ENCODE measurements at regions not wholly inside any gene's neighbourhood (a gene's known extent, or its start where the extent isn't known, plus 50 kb on each side); places are given as distances from the start of the nearest gene placed in this dataset.

- DNase-seq (ENCODE audit: low read depth in 3 of 3) = no peak
These were observed 64.8 kb downstream of the CDCA7 start for GRCh38 chr2:173419506-173419905.

GRCh38 chr2:173424886-173425285 is 70.2 kb downstream of the CDCA7 start:
- no peak for DNase-seq (ENCODE audit: low read depth in 3 of 3)

DNA sequence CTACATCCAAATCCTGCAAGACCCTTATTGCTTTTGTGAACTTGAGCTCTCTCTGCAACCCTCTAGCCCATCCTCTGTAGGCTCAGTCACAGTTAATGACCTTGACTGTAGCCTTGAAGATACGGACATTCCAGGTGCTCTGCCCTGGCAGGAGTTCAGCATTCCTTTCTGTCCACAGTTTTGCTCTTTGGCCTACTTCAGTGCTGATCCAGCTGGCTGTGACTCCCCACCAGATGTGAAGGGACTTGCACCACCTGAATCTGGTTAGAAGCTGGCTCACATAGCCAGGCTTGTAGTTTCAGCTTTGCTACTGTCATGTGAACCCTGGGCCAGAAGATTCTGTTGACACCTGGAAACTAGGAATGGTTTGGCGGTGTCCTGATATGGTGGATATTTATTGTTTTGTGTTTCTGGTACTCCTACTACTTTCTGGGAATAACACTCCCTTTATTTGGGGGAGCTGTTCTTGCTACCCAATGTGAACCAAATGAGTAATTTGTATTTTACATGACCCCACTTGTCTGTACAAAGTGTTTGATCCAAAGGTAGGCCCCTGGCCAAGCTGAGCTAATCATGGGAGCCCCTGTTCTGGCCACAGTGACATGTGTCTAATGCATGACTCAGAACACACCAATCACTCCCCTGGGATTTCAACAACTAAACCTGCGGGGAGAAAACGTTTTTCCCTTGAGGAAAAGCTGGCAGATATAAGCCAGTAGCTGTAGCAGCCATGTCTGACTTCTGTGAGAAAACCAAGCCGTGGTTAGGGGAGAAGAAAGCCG is 73.4 kb downstream of the CDCA7 start:
- DNase-seq (ENCODE audit: low read depth in 3 of 3) = no peak

DNA sequence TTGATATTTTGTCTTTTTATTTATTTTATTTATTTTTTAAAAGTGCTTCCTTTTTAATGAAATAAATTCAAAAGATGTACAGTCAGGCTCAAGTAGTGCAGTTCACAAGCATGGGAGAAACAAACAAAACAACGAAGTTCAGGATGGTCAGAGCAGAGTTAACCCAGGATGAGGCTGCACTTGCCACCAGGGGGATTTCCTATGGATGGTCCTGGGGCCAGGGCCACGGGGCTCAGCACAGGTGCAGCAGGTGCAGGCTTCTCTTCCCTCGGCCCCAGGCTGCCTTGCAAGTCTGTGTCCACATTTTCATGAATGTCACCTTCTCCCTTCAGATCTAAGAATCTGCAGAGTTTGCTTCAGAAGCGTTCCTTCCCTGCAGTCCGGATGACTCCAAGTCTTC is 76.5 kb downstream of the CDCA7 start:
- no peak for DNase-seq (ENCODE audit: low read depth in 3 of 3)

DNA sequence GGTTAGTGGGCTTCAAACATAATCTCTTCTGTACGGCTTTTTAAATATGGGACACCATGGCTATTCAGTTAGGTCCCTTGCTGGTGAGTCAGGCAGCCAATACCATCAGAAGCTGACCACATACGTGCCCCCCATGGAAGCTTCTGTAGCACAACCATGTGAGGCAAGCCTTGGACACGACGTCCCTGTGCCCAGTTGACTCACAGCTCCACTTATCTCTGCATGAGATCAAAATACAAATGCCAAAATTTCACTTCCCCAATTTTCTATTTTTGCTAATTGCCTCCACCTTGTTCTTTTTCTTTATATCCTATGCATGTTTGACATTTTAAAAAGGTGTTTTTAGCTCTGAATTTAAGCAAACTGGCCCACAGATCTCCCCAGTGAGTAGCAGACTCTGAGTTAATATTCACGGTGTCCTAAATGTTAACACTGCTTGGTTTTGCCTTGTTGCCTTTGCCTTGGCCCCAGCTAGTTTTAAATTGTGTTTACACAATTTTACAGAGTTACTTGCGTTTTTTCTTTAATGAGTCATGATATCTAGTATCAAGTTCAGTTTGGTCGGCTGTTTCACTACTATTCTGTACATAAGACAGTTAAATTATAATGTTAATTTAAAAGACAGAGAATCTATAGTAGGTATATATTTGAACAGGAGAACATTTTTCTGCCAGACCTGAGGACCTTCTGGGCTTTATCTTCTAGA is 77.5 kb downstream of the CDCA7 start:
- DNase-seq (ENCODE audit: low read depth in 3 of 3) = no peak

DNA sequence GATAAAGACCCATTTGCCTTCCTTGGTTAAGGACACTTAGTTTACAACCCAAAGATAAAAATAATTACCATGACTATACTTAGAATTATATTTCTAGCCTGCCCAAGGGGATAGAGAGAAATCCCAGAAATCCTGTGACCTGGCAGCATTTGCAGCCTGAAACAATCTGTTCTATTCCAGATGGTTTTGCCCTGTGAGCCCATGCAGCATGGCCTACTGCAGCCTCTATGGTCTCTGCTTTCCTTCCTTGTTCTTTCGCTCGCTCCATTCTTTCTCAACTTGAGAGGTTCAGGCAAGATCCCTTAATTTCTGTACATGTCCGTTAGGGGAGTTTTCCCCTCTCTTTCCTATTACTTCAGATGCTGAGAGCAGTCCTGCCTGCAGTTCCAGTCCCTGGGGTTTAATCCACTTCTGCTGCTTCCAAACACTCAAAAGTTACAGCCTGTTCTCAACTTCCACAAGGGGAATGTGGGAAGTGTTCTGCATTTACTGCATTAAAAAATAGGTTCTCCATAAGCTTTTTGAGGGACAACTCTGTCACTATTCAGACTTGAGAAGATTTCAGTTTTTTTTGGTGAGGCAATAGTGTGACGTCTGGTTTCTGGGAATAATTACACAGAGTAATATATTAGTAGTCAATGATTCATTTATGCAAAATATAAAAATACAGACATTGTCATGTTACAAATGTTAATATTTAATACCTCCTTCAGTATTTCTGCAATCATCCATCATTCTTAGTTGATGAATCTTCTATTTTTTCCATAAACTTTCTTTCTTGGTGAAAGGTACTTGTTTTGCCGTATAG is 80.3 kb downstream of the CDCA7 start:
- no peak for DNase-seq (ENCODE audit: low read depth in 3 of 3)

DNA sequence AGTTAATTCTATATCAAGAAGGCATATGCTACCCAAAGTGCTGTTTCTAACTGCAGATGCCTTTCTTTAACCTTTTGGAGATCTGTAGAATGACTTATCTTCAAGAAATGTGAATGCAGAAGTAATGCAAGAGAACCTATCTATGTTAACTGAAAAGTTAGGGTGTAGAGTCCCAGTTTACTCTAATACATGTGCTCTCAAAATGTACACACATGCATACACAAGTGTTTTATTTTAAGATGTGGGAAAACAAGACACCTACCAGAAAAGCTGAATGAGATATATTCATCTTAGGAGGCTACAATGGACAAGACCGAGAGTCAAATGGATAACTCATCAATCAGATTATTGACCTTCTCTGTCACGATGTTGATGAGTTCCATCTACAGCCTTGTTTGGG is 80.9 kb downstream of the CDCA7 start:
- DNase-seq (ENCODE audit: low read depth in 3 of 3) = no peak

DNA sequence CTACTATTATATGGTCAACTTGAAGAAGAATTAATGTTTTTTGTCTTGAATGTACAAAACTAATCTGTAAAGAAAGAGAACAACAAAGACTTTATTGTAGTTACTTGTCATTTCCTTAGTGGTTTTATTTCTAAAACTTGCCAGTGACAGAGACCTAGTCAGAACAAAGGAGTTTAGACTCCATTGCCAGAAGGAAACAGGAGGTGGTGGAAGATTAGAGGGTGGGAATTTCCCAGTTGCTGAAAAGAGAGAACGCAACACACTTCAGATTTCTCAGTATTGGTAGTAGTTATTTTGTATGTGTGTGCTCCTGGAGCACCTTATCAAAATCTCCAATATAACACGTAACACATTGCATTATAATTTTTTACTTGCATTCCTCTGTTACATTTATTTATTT is 81.4 kb downstream of the CDCA7 start:
- no peak for DNase-seq (ENCODE audit: low read depth in 3 of 3)

GRCh38 chr2:173441222-173441621 is 86.5 kb downstream of the CDCA7 start:
- no peak for DNase-seq (ENCODE audit: low read depth in 3 of 3)

DNA sequence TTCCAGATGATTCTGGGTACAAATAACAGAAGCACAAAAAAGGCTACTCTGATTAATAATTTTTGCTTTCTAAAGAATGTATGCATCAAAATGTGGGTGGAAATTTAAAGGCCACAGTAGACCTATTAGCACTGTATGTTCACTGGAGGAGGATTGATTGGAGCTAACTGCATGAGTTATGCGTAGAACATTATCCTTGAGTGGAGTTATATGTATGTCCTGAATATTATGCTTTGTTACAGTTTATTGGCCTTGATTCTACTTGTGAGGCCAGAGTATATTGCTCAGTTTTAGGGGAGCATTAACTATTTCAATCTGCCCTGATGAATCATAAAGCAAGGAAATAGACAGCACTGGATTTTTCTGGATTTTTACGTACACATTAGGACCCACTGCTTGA is 87.9 kb downstream of the CDCA7 start:
- DNase-seq (ENCODE audit: low read depth in 3 of 3) = no peak

DNA sequence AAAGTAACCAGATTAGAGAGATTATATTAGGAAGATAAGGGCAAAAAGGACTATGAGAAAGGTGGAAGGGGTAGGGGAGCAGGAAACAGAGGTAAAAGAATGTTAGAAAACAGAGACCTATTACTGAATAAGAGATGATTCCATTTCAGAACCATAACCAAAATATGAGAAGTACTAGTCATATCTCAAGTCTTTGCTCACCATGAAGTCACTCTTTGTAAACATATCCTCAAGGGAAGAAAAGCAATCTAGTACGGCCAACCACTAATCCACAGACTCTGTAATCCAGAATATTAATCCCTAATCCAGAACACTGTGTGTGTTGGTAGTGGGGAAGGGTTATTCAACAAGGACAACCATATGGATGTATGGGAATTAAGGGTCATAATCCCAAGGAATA is 92.0 kb downstream of the CDCA7 start:
- no peak for DNase-seq (ENCODE audit: low read depth in 3 of 3)

GRCh38 chr2:173448938-173449471 is 94.3 kb downstream of the CDCA7 start:
- peak; percentile 13 to 62 (median 25) for DNase-seq (ENCODE audit: low read depth in 3 of 3)

- peak in 1 of 3 experiments; percentile 7 for DNase-seq (ENCODE audit: low read depth in 3 of 3)
These were observed 96.4 kb downstream of the CDCA7 start for GRCh38 chr2:173451118-173451517.

- DNase-seq (ENCODE audit: low read depth in 3 of 3) = no peak
These were observed 97.3 kb downstream of the CDCA7 start for GRCh38 chr2:173451941-173452340.

DNA sequence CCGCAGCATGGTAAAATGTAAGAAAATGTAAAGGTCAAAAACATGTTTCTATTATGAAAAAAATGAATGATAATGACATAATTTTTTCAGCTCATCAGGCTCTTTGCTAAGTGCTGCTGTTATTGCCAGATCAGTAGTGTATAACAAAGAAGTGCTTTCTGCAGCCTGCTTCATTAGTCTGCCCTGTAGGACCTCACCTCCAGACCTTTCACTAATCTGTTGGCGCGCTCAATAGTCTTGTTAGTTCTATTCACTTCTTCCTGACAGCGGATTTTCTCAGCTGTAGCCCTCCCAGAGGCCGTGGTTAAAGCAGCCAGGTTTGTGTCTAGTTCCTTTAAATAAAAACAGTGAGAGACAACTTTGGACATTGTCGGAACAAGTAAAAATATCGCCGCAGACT is 97.7 kb downstream of the CDCA7 start:
- no peak for DNase-seq (ENCODE audit: low read depth in 3 of 3)

DNA sequence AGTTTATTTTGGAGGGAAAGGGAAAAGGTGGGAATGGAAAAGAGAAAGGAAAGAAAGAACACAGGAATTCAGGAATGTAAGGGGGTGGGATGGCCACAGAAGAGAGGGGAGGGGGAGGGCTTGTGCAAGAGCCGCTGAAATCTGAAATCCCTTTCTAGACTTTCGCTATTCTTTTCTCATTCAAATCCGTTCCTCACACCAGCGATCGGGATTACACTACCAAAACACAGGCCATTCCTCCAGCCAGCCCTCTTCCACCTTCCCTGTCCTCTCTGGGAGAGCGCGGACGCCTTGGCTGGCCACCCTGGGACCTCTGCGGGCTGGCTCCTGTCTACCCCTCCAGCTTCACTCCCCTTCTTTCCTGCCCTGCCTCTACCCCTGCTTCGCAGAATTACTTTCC is 102.3 kb downstream of the CDCA7 start:
- no peak for DNase-seq (ENCODE audit: low read depth in 3 of 3)

DNA sequence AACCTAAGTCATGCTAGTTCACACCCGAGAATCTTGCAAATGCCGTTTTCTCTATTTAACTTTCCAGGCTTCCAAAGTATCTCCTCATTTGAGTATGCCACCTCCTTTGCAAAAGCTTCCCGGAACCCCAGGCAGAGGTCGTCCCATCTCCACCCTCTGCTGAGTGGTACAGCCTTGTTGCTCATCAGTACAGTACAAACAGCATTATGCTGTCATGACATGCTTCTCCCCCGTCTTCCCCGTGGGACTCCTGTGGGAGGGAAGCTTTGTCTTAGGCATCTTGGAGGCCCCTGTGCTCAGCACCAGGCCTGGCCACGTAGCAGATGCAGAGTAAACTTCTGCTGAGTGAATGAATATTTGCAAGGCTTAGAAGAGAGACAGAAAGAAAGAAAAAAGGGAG is 102.7 kb downstream of the CDCA7 start:
- no peak for DNase-seq (ENCODE audit: low read depth in 3 of 3)

GRCh38 chr2:173458991-173459780 is 104.5 kb downstream of the CDCA7 start:
- DNase-seq (ENCODE audit: low read depth in 3 of 3) = no peak

DNA sequence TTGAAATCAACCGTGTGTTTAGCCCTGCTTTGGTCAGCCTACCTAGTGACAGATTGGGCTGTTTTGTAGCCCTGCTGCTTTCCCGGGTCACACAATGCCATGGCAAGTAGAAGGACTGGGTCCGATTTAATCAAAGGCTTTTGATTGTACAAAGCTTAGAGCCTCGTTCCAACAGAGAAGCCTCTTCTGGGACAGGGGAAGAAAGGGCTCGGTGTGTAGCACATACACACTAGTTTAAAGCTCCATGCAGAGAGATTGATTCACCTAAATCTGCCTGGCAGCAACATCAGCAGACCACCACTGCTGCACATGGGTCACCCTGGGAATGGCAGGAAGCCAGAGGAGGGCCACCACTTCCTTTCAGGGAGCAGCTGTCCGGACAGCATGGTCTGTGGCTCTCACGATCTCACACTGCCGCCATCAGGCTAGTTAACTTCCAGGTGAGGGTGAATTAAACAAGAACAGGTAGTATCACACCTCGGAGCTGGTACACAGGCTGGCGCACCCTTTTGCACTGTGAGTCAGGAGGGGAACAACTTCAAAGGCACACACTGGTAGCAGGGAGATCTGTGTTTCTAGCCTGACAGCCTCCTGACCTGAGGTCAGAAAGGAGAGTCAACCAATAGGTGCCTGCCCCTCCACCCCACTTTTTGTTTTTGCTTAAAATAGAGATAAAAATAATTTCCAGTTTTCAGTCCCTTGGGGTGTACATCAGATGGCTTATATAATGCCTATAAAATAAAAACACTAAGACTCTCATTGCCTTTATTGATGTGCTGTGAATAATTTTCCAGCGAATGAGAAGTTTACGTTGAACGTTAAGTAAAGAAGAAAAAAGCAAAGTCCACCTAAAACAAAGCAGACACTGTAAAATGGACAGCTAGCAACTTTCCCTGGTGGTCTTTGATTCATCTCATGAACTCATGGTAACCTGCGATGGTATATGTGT is 108.5 kb downstream of the CDCA7 start:
- DNase-seq (ENCODE audit: low read depth in 3 of 3) = no peak

- no peak for DNase-seq (ENCODE audit: low read depth in 3 of 3)
These were observed 109.2 kb downstream of the CDCA7 start for GRCh38 chr2:173463846-173464245.
